Left kidney (tissue), 1 donor: ENCODE measurements at regions not wholly inside any gene's neighbourhood (a gene's known extent, or its start where the extent isn't known, plus 50 kb on each side); places are given as distances from the start of the nearest gene placed in this dataset.

Experiments
- DNase-seq: peaks from one replicate; pipeline ENCODE4 v3.0.0-alpha.2; 2013

DNA sequence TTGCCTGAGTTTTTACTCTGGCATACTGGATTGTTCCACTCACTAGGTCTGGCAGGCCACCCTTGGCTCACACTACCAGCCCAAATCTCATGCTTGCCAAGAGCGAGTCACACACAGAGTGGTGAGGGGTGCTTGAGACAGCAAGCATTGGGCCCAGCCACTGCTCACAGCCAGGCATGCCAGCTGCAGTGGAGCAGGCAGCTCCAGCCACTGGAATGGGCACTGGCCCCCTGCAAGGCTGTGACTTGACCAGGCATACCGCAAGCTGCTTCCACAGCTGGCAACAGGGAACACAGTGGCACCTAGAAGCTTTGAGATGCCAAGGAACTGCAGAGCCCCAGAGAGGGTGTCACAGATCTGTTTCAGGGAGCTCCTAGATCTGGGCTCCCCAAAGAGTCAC lies 488.5 kb downstream of the LRFN5 start:
- DNase-seq, result no peak

DNA sequence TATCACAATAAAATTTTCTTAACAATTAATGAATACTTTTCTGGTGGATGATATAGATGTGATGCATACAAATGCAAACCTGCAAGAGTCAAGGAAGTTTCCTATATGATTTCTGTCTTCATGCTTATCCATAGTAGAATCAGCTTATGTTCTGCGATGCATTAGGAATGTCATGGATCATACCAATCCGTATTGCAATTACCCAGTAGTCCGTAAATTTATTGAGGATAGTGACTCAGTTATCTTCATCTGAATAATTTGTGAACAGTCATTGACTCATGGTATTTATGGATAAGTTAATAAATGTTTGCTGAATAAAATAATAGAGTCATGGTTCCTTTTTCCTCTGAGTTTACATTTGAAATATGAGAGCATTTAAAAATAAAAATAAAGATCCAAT lies 483.4 kb downstream of the LRFN5 start:
- no peak for DNase-seq

- no peak for DNase-seq
Observed at GRCh38 chr14:42079911-42080310, 473.2 kb downstream of the LRFN5 start.

DNA sequence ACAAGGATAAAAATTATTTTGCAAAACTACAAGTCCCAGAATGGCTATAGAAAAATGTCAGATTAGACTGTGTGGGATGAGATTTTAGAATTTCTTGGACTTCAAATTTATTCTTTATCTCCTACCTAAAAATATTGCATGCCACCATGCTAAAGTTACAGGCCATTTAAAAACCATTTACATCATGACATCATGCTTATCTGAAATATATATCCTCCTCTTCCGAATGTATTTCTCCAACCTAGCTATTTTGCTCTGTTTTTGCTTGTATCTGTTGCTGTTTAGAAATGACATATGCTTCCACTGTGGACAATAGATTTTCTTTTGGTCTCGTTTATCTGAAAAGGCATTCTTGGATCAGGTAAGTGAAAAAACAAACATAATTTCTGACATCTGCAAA lies 471.7 kb downstream of the LRFN5 start:
- no peak for DNase-seq

DNA sequence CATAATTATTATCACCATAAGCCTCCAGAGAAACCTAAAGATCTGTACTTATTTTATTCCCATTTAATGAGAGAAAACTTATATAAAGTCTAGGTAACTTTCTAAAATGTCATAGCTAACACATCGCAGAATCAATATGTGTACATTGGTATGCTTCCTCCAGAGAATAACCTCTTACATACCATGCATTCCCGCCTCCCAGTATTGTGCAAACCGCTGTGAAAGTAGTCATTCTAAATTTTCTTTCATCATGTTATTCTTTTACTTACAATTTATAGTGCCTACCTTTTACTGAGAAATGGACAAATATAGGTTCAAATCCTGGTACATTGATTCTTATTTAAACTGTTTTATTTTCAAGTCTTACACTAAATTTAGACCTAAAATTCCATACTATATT lies 463.4 kb downstream of the LRFN5 start:
- DNase-seq, result no peak

GRCh38 chr14:42057111-42057510 lies 450.4 kb downstream of the LRFN5 start:
- no peak for DNase-seq

GRCh38 chr14:42047421-42048055 lies 440.9 kb downstream of the LRFN5 start:
- DNase-seq, result no peak

- DNase-seq, result no peak
Observed at GRCh38 chr14:42045383-42045782, 438.7 kb downstream of the LRFN5 start.

DNA sequence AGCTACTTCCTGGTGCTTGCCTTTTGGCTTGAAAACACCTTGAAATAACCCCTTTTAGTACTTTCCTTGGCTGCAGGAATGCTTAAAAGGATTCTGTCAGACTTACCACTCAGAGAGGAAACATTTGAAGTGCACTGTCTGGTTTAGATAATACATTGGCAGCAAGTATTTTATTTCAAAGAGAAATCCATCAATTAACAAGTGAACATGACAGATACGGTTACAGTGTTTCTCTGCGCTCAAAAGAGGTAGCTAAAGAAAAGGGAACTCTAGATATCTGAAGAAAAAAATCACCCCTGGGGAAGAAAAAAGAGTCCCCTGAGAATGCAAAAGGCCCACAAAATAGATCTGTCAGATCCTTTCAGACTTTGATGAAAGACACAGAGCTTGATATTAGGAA lies 421.9 kb downstream of the LRFN5 start:
- no peak for DNase-seq

- DNase-seq, result no peak
Observed at GRCh38 chr14:42027271-42027670, 420.6 kb downstream of the LRFN5 start.

- no peak for DNase-seq
Observed at GRCh38 chr14:42023452-42023851, 416.8 kb downstream of the LRFN5 start.

DNA sequence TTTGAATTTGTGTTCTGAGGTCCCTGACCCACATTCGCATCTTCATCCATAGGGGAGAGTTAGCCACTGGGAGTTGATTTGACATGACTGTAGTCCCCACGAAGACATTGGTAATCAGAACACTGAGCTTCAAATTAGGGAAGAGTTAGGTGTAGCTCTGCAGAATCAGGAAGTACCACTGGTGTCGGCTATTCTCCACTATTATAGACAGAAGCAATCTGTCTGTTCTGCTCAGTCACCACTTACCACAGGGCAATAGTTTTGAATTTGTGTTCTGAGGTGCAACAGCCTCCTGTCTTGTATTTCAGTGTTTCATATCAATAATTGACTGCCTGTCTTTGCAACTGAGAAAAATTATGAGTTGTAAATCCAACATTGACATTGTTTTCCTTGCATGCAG lies 407.6 kb downstream of the LRFN5 start:
- DNase-seq, result no peak

GRCh38 chr14:42013559-42013958 lies 406.9 kb downstream of the LRFN5 start:
- DNase-seq, result no peak

GRCh38 chr14:42013153-42013552 lies 406.5 kb downstream of the LRFN5 start:
- DNase-seq, result no peak

GRCh38 chr14:42011221-42011620 lies 404.5 kb downstream of the LRFN5 start:
- DNase-seq, result no peak

GRCh38 chr14:42004321-42004720 lies 397.6 kb downstream of the LRFN5 start:
- DNase-seq, result no peak

GRCh38 chr14:42002141-42002540 lies 395.5 kb downstream of the LRFN5 start:
- no peak for DNase-seq

DNA sequence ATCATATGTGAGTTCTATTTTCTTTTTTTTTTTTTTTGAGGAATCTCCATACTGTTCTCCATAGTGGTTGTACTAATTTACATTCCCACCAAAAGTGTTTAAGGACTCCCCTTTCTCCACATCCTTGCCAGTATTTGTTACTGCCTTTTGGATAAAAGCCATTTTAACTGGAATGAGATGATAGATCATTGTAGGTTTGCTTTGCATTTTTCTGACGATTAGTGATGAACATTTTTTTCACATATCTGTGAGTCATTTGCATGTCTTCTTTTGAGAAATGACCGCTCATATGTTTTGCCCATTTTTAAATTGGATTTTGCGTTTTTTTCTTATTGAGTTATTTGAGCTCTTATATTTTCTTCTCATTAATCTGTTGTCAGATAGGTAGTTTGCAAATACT lies 394.8 kb downstream of the LRFN5 start:
- no peak for DNase-seq

DNA sequence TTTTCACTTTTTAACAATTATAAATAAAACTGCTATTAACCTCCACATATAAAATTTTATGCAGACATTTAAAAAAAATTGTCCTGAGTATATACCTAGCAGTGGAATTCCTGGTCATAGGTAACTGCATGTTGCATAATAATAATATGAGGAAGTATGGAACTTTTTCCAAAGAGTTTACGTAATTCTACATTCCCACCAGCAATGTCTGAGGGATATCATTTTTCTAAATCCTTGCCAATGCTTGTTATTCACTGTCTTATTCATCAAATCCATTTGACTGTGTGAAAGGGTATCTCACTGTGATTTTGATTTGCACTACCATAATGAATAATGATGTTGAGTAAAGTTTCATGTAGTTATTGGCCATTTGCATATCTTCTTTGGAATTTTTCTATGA lies 393.8 kb downstream of the LRFN5 start:
- DNase-seq, result no peak

DNA sequence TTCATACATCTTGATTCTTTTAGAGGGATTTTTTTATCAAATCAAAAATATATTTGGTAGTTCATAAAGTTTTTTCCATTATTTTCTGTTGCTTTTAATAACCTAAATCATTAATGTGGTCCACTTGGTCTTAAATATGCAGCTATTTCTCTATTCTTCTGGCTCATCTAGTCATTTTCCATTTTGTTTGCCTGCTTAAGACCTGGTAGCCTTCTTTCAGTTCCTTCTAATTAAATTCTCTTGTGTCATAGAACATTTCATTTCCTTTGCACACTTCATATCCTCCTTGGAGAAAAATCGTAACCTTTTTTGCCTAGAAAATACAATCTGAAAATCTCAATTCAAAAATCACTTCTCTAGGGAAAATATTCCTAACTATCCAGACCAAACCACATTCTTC lies 387.0 kb downstream of the LRFN5 start:
- no peak for DNase-seq

DNA sequence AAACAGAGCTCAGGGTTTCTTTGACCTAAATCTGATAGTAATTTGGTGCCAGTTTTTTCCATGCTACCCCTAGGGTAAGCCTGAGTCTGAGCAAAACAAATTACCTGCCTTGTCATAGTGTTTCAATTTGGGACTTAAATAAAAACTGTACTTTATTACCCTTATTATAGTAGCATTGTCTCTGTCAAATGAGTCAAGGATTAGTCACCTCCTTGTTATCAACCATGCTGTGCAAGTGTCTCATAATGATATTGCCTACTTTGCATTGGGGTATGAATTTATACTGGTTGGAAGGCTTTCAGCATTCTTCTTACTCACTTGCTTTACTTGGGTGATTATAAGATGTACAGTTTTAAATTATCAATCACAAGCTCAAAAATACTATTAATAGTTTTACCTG lies 380.0 kb downstream of the LRFN5 start:
- no peak for DNase-seq

GRCh38 chr14:41986083-41986645 lies 379.5 kb downstream of the LRFN5 start:
- no peak for DNase-seq

GRCh38 chr14:41973178-41973577 lies 366.5 kb downstream of the LRFN5 start:
- no peak for DNase-seq

DNA sequence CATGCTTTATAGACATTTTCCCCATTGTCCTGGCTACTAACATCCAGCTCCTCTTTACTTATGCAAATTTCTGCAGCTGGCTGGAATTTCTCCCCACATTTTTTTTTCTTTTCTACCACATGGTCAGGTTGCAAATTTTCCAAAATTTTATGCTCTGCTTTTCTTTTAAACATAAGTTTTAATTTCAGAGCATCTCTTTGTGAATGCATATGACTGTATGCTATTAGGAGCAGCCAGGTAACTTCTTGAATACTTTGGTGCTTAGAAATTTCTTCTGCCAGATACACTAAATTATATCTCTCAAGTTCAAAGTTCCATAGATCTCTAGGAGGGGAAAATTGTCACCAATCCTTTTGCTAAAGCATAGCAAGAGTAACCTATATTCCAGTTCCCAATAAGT lies 365.9 kb downstream of the LRFN5 start:
- no peak for DNase-seq

DNA sequence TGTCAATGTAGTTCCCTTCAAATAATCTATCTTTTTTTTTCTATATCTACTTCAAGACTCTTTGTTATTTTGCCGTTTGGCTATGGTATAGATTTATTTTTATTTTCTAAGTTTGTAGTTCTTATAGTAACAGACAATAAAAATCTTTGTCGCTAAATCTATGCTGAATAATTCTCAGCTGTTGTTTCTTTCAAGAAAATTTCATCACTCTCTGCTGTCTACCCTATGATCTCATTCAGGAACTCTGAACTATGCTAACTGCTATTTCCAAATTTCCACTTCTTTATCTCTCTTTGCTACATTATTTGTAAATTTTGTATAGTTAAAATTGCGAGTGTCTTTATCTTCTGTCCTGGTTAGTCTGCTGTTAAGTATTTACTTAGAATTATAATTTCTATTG lies 353.6 kb downstream of the LRFN5 start:
- no peak for DNase-seq
